DND-41 (cell line): ENCODE measurements at regions not wholly inside any gene's neighbourhood (a gene's known extent, or its start where the extent isn't known, plus 50 kb on each side); places are given as distances from the start of the nearest gene placed in this dataset.

Source experiments
- ATAC-seq: fragments of 200-7000 bp; cut with Tn5 transposase; 3 replicates; pipeline ENCODE4 v1.9.1; 2021; ENCODE audit warnings: low read depth; ENCODE audit not compliant: insufficient read depth
- DNase-seq: peaks from one replicate; pipeline ENCODE4 v3.0.0-alpha.2; 2020
- H2AFZ ChIP-seq: 2 replicates; pipeline ENCODE4 v1.6.0; 2012; ENCODE audit warnings: low read depth, low read length
- H3K27ac ChIP-seq: 2 replicates; pipeline ENCODE4 v1.5.1; 2012; ENCODE audit warnings: low read length, inconsistent platforms
- H3K27me3 ChIP-seq: fragments of 200-600 bp; sonication (generic); 2 replicates; pipeline ENCODE4 v1.6.0; 2012; ENCODE audit warnings: low read length, mild to moderate bottlenecking, inconsistent platforms; ENCODE audit not compliant: insufficient read depth, poor library complexity
- H3K36me3 ChIP-seq: 2 replicates; pipeline ENCODE4 v1.5.1; 2012; ENCODE audit warnings: low read length, inconsistent platforms; ENCODE audit not compliant: insufficient read depth
- H3K4me1 ChIP-seq: 2 replicates; pipeline ENCODE4 v1.5.1; 2012; ENCODE audit warnings: mild to moderate bottlenecking, low read length; ENCODE audit not compliant: insufficient read depth
- H3K4me2 ChIP-seq: 2 replicates; pipeline ENCODE4 v1.6.0; 2012; ENCODE audit warnings: mild to moderate bottlenecking, moderate library complexity, low read length, inconsistent platforms; ENCODE audit not compliant: insufficient read depth
- H3K4me3 ChIP-seq, 2 experiments: fragments of 200-600 bp in 1 of 2; shearing (Covaris generic) in 1 of 2; 2 replicates each; pipeline ENCODE4 v1.5.1; 2012 to 2016; ENCODE audit warnings: inconsistent platforms in 2 of 2, low read length in 2 of 2, mild to moderate bottlenecking in 2 of 2, low read depth in 1 of 2, moderate library complexity in 1 of 2
- H3K79me2 ChIP-seq: 2 replicates; pipeline ENCODE4 v1.6.0; 2012; ENCODE audit warnings: low read length, inconsistent platforms; ENCODE audit not compliant: insufficient read depth
- H3K9ac ChIP-seq: 2 replicates; pipeline ENCODE4 v1.6.0; 2012; ENCODE audit warnings: low read depth, mild to moderate bottlenecking, inconsistent platforms, low read length, moderate library complexity
- H3K9me3 ChIP-seq: 2 replicates; pipeline ENCODE4 v1.5.1; 2012; ENCODE audit warnings: low read length, moderate library complexity, mild to moderate bottlenecking, inconsistent platforms; ENCODE audit not compliant: insufficient read depth, severe bottlenecking
- H4K20me1 ChIP-seq: 2 replicates; pipeline ENCODE4 v1.6.0; 2012; ENCODE audit warnings: low read length; ENCODE audit not compliant: insufficient read depth
- CTCF ChIP-seq: IDR thresholded peaks from 2 replicates; pipeline ENCODE4 v1.5.1; 2012; ENCODE audit warnings: borderline replicate concordance, low read length, moderate library complexity, mild to moderate bottlenecking; ENCODE audit not compliant: poor library complexity, severe bottlenecking; ENCODE audit errors: extremely low read depth
- EZH2 ChIP-seq: IDR thresholded peaks from 3 replicates; pipeline ENCODE4 v1.6.1; 2012; ENCODE audit warnings: borderline replicate concordance, low read depth, mild to moderate bottlenecking, moderate library complexity, low read length, inconsistent platforms; ENCODE audit not compliant: severe bottlenecking

GRCh38 chr16:8183176-8184099, 406.9 kb downstream of the TMEM114 start:
- H3K36me3 ChIP-seq, result no peaks in the 10 kb centered on the region
- no peak for DNase-seq

GRCh38 chr16:8182761-8183160, 407.6 kb downstream of the TMEM114 start:
- no peak overlapping the region for H3K4me3 ChIP-seq
- no peaks in the 10 kb centered on the region for H3K9me3 ChIP-seq
- no peak overlapping the region for H3K9ac ChIP-seq
- H3K4me2 ChIP-seq, result no peak overlapping the region
- no peak overlapping the region for H2AFZ ChIP-seq
- H3K36me3 ChIP-seq, result no peaks in the 10 kb centered on the region
- H4K20me1 ChIP-seq, result no peaks in the 10 kb centered on the region
- TF ChIP-seq CTCF, result no peak
- no peak for TF ChIP-seq EZH2
- no peaks in the 10 kb centered on the region for H3K27me3 ChIP-seq
- DNase-seq (no peak), ATAC-seq (no peak)
- no peaks in the 10 kb centered on the region for H3K79me2 ChIP-seq
- H3K27ac ChIP-seq, result no peak overlapping the region
- no peaks in the 10 kb centered on the region for H3K4me1 ChIP-seq

More at GRCh38 chr16:8183176-8184099, 406.9 kb downstream of the TMEM114 start:
- no peak overlapping the region for H2AFZ ChIP-seq
- ATAC-seq, result no peak
- no peaks in the 10 kb centered on the region for H3K27me3 ChIP-seq
- H3K4me1 ChIP-seq, result no peaks in the 10 kb centered on the region
- no peak overlapping the region for H3K9ac ChIP-seq
- H3K79me2 ChIP-seq, result no peaks in the 10 kb centered on the region
- TF ChIP-seq EZH2 (no peak), CTCF (no peak)
- H4K20me1 ChIP-seq, result no peaks in the 10 kb centered on the region
- no peak overlapping the region for H3K27ac ChIP-seq
- H3K4me2 ChIP-seq, result no peak overlapping the region
- no peak overlapping the region for H3K4me3 ChIP-seq
- H3K9me3 ChIP-seq, result no peaks in the 10 kb centered on the region

GRCh38 chr16:8179615-8180014, 410.7 kb downstream of the TMEM114 start:
- Histone ChIP-seq H3K4me2 (no peak overlapping the region), H3K27me3 (no peaks in the 10 kb centered on the region), H3K4me1 (no peaks in the 10 kb centered on the region), H3K36me3 (no peaks in the 10 kb centered on the region), H2AFZ (no peak overlapping the region), H3K79me2 (no peaks in the 10 kb centered on the region), H3K9ac (no peak overlapping the region), H3K27ac (no peak overlapping the region), H3K4me3 (no peak overlapping the region), H4K20me1 (no peaks in the 10 kb centered on the region), H3K9me3 (no peaks in the 10 kb centered on the region)
- TF ChIP-seq EZH2 (no peak), CTCF (no peak)
- ATAC-seq (no peak), DNase-seq (no peak)
